Suprapubic skin (tissue), 4 donors: ENCODE measurements at regions not wholly inside any gene's neighbourhood (a gene's known extent, or its start where the extent isn't known, plus 50 kb on each side); places are given as distances from the start of the nearest gene placed in this dataset.

ENCODE experiments used
- EP300 ChIP-seq: sonication (generic); formaldehyde crosslinking; IDR thresholded peaks from one replicate; pipeline ENCODE4 v1.6.1; 2017; ENCODE audit warnings: antibody characterized with exemption
- POLR2A ChIP-seq, 2 donors: fragments of 450-650 bp; IDR thresholded peaks; one replicate each; pipeline ENCODE4 v1.6.1; 2017; ENCODE audit warnings: antibody characterized with exemption in 2 of 2, mild to moderate bottlenecking in 2 of 2, moderate library complexity in 2 of 2
- POLR2AphosphoS5 ChIP-seq, 3 donors: sonication (generic); formaldehyde crosslinking; IDR thresholded peaks; one replicate each; pipeline ENCODE4 v1.6.1; 2017; ENCODE audit warnings: antibody characterized with exemption in 3 of 3
- TF ChIP-seq, protein P1 (sequence below), 2 donors: fragments of 200-600 bp in 1 of 2; fragments of 450-650 bp in 1 of 2; sonication (generic) in 1 of 2; IDR thresholded peaks; one replicate each; pipeline ENCODE4 v1.5.1; 2016 to 2019; ENCODE audit warnings: antibody characterized with exemption in 2 of 2, mild to moderate bottlenecking in 1 of 2, moderate library complexity in 1 of 2

GRCh38 chr10:123509338-123509737 is 156.8 kb upstream of the GPR26 start:
- no peak for TF ChIP-seq POLR2A (IDR thresholded peaks at IDR 0.05)
- TF ChIP-seq, protein P1, sequence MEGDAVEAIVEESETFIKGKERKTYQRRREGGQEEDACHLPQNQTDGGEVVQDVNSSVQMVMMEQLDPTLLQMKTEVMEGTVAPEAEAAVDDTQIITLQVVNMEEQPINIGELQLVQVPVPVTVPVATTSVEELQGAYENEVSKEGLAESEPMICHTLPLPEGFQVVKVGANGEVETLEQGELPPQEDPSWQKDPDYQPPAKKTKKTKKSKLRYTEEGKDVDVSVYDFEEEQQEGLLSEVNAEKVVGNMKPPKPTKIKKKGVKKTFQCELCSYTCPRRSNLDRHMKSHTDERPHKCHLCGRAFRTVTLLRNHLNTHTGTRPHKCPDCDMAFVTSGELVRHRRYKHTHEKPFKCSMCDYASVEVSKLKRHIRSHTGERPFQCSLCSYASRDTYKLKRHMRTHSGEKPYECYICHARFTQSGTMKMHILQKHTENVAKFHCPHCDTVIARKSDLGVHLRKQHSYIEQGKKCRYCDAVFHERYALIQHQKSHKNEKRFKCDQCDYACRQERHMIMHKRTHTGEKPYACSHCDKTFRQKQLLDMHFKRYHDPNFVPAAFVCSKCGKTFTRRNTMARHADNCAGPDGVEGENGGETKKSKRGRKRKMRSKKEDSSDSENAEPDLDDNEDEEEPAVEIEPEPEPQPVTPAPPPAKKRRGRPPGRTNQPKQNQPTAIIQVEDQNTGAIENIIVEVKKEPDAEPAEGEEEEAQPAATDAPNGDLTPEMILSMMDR (IDR thresholded peaks at IDR 0.05): no peak
- TF ChIP-seq EP300: no peak
- TF ChIP-seq POLR2AphosphoS5 (IDR thresholded peaks at IDR 0.05): no peak
